GM19438 (cell line): ENCODE measurements at regions not wholly inside any gene's neighbourhood (a gene's known extent, or its start where the extent isn't known, plus 50 kb on each side); places are given as distances from the start of the nearest gene placed in this dataset.
"Not testable (repeated sequence)": the region's sequence is repeated elsewhere in the genome, so short reads cannot be mapped to it uniquely, and the experiment has no call there.

Experiments
- ATAC-seq: cut with Tn5 transposase; IDR thresholded peaks from one replicate; pipeline ENCODE4 v1.9.1; 2021; ENCODE audit warnings: low read depth; ENCODE audit not compliant: unreplicated experiment

DNA sequence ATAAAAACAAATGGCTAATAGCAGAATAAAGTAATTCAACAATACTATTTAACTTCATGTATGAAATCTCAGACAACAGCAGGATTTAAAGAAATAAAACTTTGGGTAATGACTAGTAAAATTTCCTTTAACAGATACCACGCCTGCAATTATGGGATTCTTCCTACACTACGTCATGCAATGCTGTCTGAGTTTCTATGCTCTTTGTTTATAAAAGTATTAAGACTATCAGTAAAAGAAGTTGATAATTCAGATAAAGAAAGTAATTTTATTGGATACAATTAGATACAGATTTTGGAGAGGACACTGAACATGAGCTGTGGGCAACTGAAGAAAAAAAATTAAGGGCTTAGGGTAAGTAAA is 308.4 kb upstream of the LRFN5 start:
- no peak for ATAC-seq

DNA sequence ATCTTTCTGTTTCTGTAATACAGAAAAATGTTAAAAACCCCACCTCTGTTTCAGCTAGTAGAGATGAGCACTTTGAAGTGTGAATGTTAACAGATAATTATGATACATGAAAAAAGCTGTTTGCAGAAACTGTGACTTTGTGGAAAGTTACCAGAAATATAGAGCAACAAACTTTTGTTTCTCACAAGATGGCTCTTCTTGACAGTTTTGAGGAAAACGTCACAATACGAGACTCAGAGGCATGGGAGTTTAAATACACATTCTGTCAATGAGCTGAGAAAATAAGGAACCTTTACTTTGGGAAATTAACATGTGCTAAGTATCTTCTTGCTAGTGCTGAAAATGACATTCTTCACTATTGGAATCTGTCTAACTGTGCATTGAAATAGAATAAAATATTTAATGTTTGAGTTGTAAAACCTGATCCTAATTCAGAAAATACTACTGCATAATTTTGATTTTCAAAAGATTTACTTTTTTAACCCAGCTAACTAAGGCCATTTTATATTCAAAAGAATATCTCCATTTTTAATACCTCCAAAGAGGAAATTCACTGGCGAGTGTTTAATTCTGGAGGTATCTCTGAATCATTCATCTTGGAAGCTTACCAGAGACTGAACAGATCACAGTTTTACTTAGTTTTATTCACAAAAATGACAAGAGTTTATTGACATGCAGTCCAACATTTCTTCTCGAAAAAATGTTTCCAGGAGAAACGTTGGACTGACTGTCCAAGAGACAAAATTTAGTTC is 308.9 kb upstream of the LRFN5 start:
- ATAC-seq, result no peak

DNA sequence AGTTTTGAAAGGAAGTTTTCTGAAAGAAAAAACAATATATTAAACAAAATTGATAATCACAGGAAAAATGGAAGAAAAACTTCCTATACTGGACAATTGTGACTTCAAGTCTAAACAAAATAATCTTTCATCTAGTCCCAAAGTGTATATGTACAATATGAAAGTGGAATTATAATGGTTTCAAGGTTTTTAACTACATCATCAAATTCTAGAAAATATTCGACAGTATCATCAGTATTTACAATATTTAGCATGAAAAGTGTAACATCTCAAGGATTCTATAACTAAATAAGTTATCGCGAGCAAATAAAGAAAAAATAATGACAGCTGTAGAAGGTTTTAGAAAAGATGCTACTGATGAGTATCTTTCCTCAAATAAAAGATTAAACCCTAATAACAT is 310.9 kb upstream of the LRFN5 start:
- ATAC-seq, result no peak

DNA sequence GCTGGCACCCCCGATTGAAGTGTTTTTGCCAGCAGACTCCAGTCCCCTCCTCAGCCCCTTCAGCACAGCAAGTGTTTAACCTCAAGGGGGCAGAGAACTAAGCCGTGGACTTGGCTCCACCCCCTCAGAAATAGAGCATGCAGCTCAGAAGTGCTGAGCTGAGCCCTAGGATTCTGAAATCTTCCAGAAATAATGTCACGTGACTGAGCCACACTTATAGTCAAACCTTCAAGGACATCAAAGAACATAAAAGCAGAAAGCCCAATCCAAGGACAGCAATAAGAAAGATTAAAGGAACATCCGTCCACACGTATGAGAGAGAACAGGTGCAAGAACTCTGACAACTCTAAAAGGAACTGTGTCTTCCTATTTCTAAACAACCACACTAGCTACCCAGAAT is 317.7 kb upstream of the LRFN5 start:
- ATAC-seq, result no peak

DNA sequence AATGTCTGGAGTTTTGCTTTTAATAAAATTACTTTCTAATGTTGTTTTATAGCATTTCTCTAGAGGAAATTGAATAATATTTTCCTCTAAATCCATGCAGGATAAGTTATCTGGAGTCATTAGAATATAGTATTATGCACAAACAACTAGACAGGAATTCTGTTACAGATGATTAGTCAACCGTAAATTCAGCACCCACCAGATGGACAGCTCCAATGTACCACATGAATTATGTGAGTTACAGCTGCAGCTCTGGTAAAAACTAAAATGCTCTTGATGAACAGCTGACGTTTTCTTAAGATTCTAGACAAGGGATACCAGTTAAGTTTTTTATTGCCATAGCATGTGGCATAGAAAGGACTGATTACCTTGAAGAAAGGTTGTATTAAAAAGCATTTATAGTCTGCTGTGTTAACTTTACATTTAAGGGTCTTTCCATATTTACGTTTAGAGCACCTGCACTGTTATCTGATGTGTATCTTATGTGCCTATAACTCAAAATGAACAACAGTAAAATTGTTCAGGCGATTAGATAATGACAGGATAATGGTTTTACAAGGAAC is 321.4 kb upstream of the LRFN5 start:
- ATAC-seq, result no peak

DNA sequence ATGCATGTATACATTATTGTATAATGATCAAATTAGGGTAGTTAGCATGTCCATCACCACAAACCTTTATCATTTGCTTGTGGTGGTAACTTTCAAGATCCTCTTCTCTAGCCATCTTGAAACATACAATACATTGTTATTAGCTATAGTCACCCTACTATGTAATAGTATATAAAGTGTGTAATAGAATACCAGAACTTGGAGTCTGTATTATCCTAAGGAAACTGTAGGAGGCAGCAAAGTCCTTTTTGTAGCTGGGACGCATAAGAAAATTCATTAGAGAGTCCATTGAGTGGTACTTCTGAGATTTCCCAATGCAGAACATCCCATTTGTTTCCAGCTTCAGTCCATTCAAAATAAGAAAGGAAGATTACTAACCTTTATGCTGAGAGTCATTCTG is 325.9 kb upstream of the LRFN5 start:
- no peak for ATAC-seq

DNA sequence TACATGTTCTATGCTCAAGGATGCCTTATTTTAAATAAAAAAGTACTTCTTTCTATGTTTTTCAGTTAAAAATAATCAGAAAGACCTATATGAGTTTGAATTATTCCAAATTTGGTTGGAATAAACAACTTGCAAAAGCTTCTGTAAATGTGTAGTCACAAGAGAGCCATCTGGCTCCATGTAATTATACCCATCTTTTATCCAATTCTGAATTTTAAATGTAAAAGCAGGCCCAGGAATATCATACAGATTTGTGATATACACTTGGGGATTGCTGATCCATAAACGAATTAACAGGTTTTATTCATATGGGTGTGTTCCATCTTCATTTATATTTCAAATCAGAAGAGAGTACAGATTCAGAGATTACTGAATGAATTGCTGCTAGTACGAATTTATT is 329.2 kb upstream of the LRFN5 start:
- no peak for ATAC-seq

DNA sequence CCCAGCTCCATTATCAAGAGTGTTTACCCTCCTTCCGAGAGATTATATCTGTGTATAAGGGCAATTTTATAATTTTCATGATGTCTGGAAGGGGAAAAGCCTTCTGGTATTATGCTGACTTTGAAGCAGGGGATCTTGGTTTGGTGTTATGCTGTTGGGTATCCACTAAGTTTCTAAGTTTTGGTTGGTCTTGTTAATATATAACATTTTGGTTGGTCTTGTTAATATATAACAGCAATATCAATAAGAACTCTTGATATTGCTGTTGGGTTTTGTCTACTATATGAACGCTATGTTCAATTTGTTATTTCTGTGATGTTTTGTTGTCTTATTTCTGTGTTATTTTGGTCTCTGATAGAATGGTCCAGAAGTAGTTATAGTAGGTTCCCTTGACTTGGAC is 349.2 kb upstream of the LRFN5 start:
- no peak for ATAC-seq

DNA sequence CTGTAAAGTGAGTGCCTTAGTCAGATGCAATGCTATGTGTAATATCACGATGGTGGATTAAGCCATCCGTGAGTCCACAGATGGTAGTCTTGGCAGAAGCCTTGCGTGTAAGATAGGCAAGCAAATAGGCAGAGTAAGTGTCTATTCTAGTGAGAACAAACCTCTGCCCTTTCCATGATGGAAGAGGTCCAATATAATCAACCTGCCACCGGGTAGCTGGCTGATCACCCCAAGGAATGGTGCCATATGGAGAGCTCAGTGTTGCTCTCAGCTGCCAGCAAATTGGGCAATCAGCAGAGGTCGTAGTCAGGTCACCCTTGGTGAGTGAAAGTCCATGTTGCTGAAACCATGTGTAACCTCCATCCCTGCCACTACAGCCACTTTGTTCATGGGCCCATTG is 371.2 kb upstream of the LRFN5 start:
- ATAC-seq, result no peak

DNA sequence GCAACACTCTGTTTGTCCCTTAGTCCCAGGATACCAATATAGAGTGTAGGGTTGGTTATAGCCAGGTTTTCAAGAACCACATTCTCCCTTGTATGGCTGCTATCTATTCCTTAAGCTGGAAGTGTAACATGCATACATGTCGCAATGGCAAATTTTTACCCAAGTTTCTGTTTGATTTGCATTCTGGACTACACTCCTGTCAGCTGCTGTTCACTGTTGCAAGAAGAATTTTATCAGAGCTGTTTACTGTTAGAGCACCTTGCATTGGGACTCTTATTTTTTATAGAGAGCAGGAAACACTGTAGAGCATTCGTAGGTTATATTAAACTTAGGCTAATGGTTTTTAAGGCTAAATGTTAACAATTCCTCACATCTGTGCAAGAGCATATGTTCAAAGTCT is 376.0 kb upstream of the LRFN5 start:
- no peak for ATAC-seq

DNA sequence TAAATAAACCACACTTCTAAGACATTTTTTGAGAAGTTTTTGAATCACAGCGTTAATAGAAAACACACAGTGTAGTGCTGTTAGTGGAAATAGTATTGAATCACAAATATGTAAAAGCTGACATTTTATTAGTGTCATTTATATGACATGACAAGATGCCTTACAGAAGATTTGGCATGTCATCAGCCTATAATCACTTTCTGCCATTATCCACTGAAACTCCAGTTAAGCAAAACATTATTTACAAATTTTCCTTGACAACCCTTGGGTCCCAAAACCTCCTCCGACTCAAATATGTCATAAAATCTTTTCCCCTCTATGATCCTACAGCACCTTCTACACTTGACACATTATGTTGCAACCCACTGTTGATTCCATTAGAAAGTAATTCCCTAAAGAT is 376.9 kb upstream of the LRFN5 start:
- no peak for ATAC-seq

DNA sequence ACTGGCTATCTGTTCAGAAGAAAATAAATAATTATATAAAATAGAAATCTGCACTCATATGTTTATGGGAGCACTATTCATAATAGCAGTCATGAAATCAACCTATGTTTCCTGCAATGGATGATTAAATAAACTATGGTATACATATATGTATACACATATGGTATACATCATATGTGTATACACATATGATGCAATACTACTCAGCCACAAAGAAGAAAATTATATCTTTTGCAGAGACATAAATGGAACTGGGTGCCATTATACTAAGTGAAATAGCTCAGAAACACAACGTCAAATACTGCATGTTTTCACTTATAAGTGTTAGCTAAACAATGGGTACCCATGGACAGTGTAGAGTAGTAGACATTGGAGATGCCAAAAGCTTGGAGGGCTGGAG is 381.2 kb upstream of the LRFN5 start:
- no peak for ATAC-seq

DNA sequence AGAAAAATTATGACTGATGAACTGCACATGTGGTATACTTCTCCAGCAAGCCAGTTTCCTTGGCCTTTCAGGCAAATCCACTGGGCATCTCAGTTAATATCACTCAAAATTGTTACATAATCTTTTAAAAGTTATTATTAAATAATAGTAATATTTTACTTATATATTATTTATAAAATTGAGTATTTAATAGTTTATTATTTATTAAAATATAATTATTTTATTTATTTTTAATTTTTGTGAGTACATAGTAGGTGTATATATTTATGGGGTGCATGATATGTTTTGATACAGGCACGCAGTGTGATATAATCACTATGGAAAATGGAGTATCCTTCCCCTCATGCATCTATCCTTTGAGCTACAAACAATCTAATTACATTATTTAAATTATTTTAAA is 384.1 kb upstream of the LRFN5 start:
- ATAC-seq, result no peak

DNA sequence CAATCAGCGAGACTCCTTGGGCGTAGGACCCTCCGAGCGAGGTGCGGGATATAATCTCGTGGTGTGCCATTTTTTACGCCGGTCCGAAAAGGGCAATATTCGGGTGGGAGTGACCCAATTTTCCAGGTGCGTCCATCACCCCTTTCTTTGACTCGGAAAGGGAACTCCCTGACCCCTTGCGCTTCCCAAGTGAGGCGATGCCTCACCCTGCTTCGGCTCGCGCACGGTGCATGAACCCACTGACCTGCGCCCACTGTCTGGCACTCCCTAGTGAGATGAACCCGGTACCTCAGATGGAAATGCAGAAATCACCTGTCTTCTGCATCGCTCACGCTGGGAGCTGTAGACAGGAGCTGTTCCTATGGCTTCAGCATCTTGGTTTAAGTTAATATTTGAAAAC is 391.7 kb upstream of the LRFN5 start:
- not testable (repeated sequence) for ATAC-seq

DNA sequence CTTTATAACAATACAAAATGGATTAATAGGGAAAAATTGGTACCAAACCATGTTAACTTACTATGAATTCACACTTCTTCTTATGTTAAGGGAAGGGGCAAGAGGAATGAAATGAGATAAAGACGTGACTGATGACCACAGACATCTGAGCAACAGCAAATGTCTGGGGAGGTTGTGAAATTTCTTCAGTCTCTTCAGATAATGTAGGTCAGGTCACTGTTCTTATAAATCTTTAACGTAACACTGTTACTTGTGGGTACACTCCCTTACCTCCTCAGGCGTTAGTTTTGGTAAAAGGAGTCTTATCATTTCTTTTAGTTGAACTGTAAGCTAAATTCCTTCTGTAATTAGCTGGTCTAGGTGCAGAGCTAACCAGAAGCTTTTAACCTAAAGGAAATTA is 405.0 kb upstream of the LRFN5 start:
- ATAC-seq, result no peak

DNA sequence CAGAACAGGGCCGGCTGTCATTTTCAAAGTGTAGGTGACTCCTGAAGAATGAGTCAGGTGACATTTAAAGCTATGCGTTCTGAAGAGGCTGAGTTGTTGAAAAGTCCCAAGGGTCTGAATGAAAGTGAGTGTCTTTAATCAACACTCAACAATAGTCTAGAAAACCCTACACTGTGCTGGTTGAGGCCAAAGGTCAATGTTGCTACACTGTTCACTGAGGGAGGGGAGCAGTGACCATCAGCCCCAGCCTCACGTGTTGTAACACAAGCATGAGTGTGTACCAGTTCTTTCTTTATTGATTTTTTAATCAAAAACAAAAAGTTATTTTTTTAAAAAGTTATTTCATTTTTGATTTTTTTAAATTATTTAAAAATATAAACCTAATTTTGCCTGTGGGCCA is 418.8 kb upstream of the LRFN5 start:
- ATAC-seq, result no peak

DNA sequence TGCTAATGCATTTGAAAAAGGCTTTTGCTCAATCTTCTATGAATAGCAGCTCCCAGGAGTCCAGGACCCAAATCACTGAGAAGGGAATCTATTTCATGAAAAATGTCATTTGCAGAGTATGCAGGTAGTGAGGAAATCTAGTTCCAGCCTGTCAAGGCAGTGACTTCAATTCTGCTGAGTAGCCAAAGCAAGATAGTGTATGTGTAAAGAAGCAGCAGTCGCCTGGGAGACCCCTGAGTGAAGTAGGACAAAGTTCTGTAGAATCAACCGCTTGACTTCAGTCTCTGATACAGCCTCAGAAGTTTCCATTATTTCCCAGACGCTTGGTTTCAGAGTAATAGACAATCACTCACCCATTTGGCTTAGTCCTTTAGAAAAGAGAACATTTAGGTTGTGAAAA is 435.6 kb upstream of the LRFN5 start:
- no peak for ATAC-seq

DNA sequence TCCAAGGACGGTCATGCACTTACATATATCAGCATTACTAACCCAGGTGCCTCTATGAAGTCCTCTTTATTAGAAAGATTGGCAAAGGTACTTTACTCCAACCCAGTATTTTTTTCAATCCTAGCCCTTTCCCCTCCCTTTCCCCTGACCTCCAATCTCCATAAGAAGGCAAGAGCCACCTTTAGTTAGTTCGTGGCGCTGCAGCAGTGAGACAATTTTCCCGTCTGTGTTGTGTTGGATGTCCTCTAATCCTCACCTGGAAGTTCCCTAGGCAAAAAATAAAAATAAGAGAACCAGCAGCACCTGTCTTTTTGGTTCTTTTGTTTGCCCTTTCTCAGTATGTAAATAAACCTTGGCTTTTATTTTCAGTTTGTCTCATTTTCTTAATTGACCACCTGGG is 439.6 kb upstream of the LRFN5 start:
- no peak for ATAC-seq

DNA sequence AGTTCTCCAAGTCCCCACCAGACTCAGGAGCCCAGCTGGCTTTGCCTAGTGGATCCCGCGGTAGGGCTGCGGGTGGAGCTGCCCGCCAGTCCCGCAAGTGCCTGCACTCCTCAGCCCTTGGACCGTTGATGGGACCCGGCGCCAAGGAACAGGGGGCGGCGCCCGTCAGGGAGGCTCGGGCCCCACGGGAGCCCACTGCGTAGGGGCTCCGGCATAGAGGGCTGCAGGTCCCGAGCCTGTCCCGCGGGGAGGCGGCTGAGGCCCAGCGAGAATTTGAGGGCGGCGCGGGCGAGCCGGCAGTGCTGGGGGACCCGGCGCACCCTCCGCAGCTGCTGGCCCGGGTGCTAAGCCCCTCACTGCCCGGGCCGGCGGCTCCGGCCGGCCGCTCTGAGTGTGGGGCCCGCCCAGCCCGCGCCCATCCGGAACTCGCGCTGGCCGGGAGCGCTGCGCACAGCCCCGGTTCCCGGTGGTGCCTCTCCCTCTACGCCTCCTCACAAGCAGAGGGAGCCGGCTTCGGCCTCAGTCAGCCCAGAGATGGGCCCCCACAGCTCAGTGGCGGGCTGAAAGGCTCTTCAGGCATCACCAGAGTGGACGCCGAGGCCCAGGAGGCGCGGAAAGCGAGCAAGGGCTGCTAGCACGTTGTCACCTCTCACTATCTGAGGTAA is 452.4 kb upstream of the LRFN5 start:
- no peak for ATAC-seq

DNA sequence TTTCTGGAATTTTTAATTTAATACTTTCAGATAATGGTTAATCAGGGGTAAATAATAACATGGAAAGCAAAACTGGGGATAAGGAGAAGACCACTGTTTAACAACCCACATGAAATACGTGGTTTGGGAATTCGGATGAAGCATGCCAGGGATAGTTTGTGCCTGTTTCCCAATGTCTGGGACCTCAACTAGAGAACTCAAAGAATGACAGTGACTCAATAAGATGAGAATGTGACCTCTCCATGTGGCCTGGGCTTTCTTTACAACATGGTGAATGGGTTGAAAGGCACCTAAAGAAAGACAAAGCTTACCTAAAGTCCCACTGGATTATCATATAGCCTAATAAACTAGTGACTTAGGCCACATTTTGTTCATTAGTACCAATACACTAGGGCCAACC is 460.3 kb upstream of the LRFN5 start:
- no peak for ATAC-seq

DNA sequence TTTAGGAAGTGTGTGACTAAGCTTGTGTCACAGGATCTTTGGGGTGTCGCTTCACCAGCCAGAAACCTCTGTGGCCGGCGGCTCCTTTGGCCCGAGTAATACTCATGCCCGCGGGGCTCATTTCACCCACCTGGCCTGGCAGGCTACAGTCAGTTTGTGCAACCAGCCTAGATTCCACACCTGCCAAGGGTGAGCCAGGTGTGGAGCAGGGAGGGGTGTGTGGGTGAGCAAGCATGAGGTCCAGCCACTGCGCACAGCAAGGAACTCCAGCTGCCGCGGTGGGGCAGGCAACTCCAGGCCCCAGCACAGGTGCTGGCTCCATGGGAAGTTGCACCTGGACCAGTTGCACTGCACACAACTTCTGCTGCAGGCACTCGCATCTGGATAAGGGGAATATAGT is 462.3 kb upstream of the LRFN5 start:
- ATAC-seq, result no peak

DNA sequence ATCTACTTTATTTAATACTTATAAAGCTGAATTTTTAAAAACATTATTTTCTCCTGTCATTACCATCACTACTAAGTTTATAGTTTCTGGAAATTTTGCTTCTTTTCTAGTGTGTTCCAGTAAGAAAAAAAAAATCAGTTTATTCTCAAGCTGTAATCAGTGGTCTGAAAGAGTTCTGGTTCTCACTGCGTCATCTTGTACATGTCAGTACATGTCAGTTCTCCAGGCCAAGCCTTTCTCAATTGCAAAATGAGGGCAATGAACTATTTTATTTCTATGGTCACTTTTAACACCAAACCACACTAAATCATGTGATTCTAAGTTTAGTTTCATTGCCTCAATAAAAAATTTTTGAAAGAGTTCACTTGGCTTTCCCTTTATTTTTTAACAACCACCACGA is 468.9 kb upstream of the LRFN5 start:
- ATAC-seq, result no peak
